A673 (cell line): ENCODE measurements at regions not wholly inside any gene's neighbourhood (a gene's known extent, or its start where the extent isn't known, plus 50 kb on each side); places are given as distances from the start of the nearest gene placed in this dataset.

Source experiments
- BruUV-seq: library from RNA; stranded (reverse); fragments of 400-500 nt; replicated peaks from 2 replicates; lab custom pipeline; 2021; lab: Mats Ljungman, UMichigan
- CTCF ChIA-PET: fragments of 300-600 bp; sonication (Branson Sonifier 250); formaldehyde crosslinking; loops from one replicate; lab custom pipeline; 2022; ENCODE audit warnings: antibody characterized with exemption; lab: Charles Lee
- POLR2A ChIA-PET: fragments of 300-600 bp; sonication (Branson Sonifier 250); formaldehyde crosslinking; loops from one replicate; lab custom pipeline; 2022; ENCODE audit warnings: antibody characterized with exemption; ENCODE audit not compliant: low non-redundant PET; lab: Charles Lee
- DNase-seq: peaks from one replicate; pipeline ENCODE4 v3.0.0-alpha.2; 2015; ENCODE audit warnings: low spot score
- H3K27ac ChIP-seq: fragments of 200-600 bp; sonication (generic); 2 replicates; pipeline ENCODE4 v1.5.1; 2016; ENCODE audit warnings: mixed run types, low read depth, mild to moderate bottlenecking, mixed read lengths, antibody characterized with exemption, low read length; ENCODE audit not compliant: poor library complexity, severe bottlenecking
- H3K27me3 ChIP-seq: fragments of 200-600 bp; sonication (generic); replicated peaks from 2 replicates; pipeline ENCODE4 v1.6.1; 2017; ENCODE audit warnings: mixed run types, low read depth, mild to moderate bottlenecking, mixed read lengths, antibody characterized with exemption, low read length; ENCODE audit not compliant: insufficient read depth, poor library complexity
- H3K36me3 ChIP-seq: fragments of 200-600 bp; sonication (generic); 2 replicates; pipeline ENCODE4 v1.6.1; 2016; ENCODE audit warnings: mixed run types, mild to moderate bottlenecking, mixed read lengths, antibody characterized with exemption, low read length; ENCODE audit not compliant: insufficient read depth, poor library complexity, severe bottlenecking
- H3K4me1 ChIP-seq: fragments of 200-600 bp; sonication (generic); 2 replicates; pipeline ENCODE4 v1.6.1; 2017; ENCODE audit warnings: mixed run types, mild to moderate bottlenecking, mixed read lengths, antibody characterized with exemption, low read length; ENCODE audit not compliant: insufficient read depth, poor library complexity, severe bottlenecking
- H3K4me3 ChIP-seq: fragments of 200-600 bp; sonication (generic); 2 replicates; pipeline ENCODE4 v1.5.1; 2016; ENCODE audit warnings: low read depth, mixed run types, mild to moderate bottlenecking, mixed read lengths, low read length; ENCODE audit not compliant: poor library complexity, severe bottlenecking
- H3K9me3 ChIP-seq: fragments of 200-600 bp; sonication (generic); 2 replicates; pipeline ENCODE4 v1.6.1; 2016; ENCODE audit warnings: mixed run types, low read depth, mild to moderate bottlenecking, mixed read lengths, antibody characterized with exemption, low read length; ENCODE audit not compliant: poor library complexity, severe bottlenecking
- EZH2 ChIP-seq: fragments of 200-600 bp; sonication (generic); IDR thresholded peaks from 2 replicates; pipeline ENCODE4 v1.6.1; 2017; ENCODE audit warnings: borderline replicate concordance, low read depth, mild to moderate bottlenecking, mixed read lengths, antibody characterized with exemption, low read length; ENCODE audit not compliant: poor library complexity, severe bottlenecking
- intact Hi-C: fragments of 100-400 bp; cut with micrococcal nuclease; formaldehyde crosslinking; loops from one replicate; pipeline ENCODE4 v1.10.0; 2022; ENCODE audit not compliant: unreplicated experiment
- TF ChIP-seq, protein P1 (sequence below): fragments of 300-800, 200-600 bp; sonication (generic); conservative IDR thresholded peaks from 2 replicates; pipeline ENCODE4 v1.5.1; 2017; ENCODE audit warnings: low read depth, mild to moderate bottlenecking, antibody characterized with exemption, low read length, moderate library complexity, mixed read lengths

DNA sequence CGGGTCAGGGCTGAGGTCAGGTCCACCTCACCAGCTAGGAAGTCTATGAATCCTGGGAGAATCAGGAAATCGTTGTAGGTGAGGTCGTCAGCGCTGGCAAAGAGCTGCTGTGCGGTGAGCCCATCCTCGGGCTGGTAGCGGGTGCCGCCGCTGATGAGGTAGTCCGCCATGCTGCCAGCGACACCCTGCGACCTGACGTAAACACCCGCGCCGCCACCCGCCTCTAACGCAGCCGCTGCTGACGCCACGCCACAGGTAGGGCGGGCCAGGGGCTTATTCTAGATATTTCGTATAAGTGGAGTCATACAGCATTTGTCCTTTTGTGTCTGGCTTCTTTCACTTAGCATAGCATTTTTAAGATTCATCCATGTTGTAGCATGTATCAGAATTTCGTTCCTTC lies 220.2 kb upstream of the ATP6AP2 start:
- no peak for DNase-seq
- no peak overlapping the region for H3K27ac ChIP-seq
- no peaks in the 10 kb centered on the region for H3K36me3 ChIP-seq
- H3K9me3 ChIP-seq, result peaks cover 3% of the 10 kb centered on the region
- H3K4me1 ChIP-seq, result no peaks in the 10 kb centered on the region
- TF ChIP-seq EZH2, result no peak
- TF ChIP-seq, protein P1, sequence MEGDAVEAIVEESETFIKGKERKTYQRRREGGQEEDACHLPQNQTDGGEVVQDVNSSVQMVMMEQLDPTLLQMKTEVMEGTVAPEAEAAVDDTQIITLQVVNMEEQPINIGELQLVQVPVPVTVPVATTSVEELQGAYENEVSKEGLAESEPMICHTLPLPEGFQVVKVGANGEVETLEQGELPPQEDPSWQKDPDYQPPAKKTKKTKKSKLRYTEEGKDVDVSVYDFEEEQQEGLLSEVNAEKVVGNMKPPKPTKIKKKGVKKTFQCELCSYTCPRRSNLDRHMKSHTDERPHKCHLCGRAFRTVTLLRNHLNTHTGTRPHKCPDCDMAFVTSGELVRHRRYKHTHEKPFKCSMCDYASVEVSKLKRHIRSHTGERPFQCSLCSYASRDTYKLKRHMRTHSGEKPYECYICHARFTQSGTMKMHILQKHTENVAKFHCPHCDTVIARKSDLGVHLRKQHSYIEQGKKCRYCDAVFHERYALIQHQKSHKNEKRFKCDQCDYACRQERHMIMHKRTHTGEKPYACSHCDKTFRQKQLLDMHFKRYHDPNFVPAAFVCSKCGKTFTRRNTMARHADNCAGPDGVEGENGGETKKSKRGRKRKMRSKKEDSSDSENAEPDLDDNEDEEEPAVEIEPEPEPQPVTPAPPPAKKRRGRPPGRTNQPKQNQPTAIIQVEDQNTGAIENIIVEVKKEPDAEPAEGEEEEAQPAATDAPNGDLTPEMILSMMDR, result no peak
- H3K27me3 ChIP-seq, result no peaks in the 10 kb centered on the region
- ChIA-PET CTCF (no interaction called here), POLR2A (no interaction called here)
- BruUV-seq, result no TSS peak
- intact Hi-C loops, result no loop called here
- no peak overlapping the region for H3K4me3 ChIP-seq

DNA sequence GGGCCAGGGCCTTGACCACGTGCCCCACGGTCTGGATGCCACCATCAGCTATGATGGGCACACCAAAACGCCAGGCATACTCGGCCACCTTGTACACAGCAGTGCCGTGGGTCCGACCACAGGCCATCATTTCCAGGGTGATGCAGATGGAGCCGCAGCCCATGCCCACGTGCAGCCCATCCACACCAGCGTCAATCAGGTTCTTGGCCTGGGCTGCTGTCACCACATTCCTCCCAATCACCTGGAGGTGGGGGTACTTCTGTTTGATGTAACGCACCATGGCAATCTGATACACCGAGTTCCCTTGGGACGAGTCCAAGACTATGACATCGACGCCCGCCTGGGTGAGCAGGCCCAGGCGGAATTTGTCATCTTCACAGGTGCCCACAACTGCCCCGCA lies 221.2 kb upstream of the ATP6AP2 start:
- no peak overlapping the region for H3K4me3 ChIP-seq
- H3K36me3 ChIP-seq, result no peaks in the 10 kb centered on the region
- H3K27ac ChIP-seq, result no peak overlapping the region
- BruUV-seq, result no TSS peak
- intact Hi-C loops, result no loop called here
- ChIA-PET POLR2A (no interaction called here), CTCF (no interaction called here)
- no peaks in the 10 kb centered on the region for H3K4me1 ChIP-seq
- H3K9me3 ChIP-seq, result no peaks in the 10 kb centered on the region
- no peak for TF ChIP-seq EZH2
- TF ChIP-seq, protein P1, result no peak
- H3K27me3 ChIP-seq, result no peaks in the 10 kb centered on the region
- DNase-seq, result no peak

DNA sequence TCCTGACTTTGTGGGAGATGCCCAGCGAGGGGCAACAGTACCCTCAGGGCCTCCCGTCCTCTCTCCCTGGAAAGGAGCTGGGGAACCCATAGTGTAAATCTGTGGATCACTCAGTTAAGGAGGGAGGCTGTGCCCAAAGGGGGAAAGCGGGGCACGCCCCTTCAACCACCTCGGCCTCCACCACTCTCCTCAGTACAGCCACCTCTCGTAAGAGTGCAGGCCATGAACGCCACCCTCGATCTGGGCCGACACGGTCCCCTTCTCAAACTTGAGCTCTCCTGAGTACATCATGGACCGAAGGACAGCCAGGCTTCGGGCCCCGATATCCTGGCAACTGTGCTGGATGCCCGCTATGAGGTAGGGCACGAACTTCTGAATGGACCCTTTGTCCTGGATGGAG lies 221.8 kb upstream of the ATP6AP2 start:
- H3K27me3 ChIP-seq, result no peaks in the 10 kb centered on the region
- ChIA-PET POLR2A (no interaction called here), CTCF (no interaction called here)
- no peak for DNase-seq
- intact Hi-C loops, result no loop called here
- no TSS peak for BruUV-seq
- no peaks in the 10 kb centered on the region for H3K4me1 ChIP-seq
- no peak overlapping the region for H3K4me3 ChIP-seq
- no peak overlapping the region for H3K27ac ChIP-seq
- H3K36me3 ChIP-seq, result no peaks in the 10 kb centered on the region
- no peaks in the 10 kb centered on the region for H3K9me3 ChIP-seq
- TF ChIP-seq EZH2, result no peak

DNA sequence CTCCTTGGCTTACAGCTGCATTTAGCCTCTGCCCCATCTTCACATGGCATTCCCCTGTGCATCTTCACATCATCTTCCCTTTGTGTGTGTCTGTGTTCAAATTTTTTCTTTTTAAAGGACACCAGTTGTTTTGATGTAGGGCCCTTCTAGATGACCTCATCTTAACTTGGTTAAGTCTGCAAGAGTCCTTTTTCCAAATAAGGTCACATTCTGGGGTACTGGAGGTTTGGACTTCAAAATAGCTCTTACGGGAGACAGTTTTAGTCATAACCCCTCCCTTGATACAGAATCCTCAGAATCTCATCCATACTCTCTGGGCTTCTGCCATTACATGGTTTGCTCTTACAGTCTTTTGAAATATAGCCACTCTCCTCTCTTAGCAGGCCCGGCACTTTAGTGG lies 231.5 kb upstream of the ATP6AP2 start:
- Histone ChIP-seq H3K27ac (no peak overlapping the region), H3K4me1 (no peaks in the 10 kb centered on the region), H3K4me3 (no peak overlapping the region), H3K9me3 (peaks cover 8% of the 10 kb centered on the region), H3K36me3 (no peaks in the 10 kb centered on the region), H3K27me3 (no peaks in the 10 kb centered on the region)
- CTCF ChIA-PET, result no interaction called here
- BruUV-seq, result no TSS peak
- no peak for DNase-seq
- no peak for TF ChIP-seq EZH2
- TF ChIP-seq, protein P1, result no peak
- intact Hi-C loops, result no loop called here
- POLR2A ChIA-PET, result no interaction called here
